Erythroblast (primary cell): ENCODE measurements at regions not wholly inside any gene's neighbourhood (a gene's known extent, or its start where the extent isn't known, plus 50 kb on each side); places are given as distances from the start of the nearest gene placed in this dataset.
A peak's percentile ranks its signal among the peaks of the same experiment; 100 is the strongest.

Source experiments
- DNase-seq, 2 experiments: peaks; one replicate each; lab custom pipeline; 2025; lab: John Stamatoyannopoulos, UW
- GATA1 ChIP-seq: IDR thresholded peaks from 2 replicates; pipeline ENCODE4 v1.6.1; 2011; ENCODE audit warnings: low read depth, mild to moderate bottlenecking, control low read depth, low read length, moderate library complexity
- POLR2A ChIP-seq: IDR thresholded peaks from 2 replicates; pipeline ENCODE4 v1.6.1; 2011; ENCODE audit warnings: mild to moderate bottlenecking, low read length

DNA sequence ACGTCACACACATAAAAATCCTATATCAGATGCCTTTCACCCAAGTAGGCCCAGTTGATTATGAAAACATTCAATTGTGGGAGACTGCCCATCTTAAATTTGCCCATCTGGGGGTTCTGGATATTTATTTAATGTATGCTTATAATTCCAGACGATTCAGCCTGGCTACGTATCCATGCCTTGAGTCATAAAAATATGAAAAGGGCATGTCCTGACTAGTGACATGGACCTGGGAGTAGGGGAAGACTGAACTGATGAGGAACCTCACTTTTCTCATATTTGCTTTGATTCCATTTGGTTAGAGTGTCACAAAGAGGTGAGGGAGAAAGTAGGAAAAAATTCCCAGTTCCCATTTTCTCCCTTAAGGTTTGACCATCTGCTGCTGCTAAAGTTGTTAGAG is 122.5 kb upstream of the GNAO1 start:
- no peak for TF ChIP-seq GATA1
- no peak for TF ChIP-seq POLR2A
- no peak for DNase-seq

GRCh38 chr16:56068314-56068713 is 123.0 kb upstream of the GNAO1 start:
- no peak for DNase-seq
- TF ChIP-seq GATA1 (no peak), POLR2A (no peak)

DNA sequence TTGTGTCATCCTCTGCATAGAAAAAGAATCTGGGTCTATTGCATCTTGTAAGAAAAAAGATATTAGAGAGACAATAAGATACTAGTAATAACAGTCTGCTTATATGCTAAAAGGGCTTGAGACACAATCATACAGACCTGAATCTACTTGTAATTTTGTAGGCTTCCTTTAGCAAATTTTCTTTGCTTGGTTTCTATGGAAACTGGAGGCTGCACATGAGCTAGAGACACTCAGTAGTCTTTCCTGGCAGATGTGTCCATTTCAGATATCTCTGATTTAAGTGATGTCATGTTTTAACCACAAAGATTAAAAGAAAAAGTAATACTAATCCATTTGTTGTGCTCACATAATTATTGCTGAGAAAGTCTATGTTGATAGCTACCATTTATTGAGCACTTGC is 123.9 kb upstream of the GNAO1 start:
- TF ChIP-seq POLR2A (no peak), GATA1 (no peak)

GRCh38 chr16:56066617-56067016 is 124.7 kb upstream of the GNAO1 start:
- TF ChIP-seq POLR2A (no peak), GATA1 (no peak)
- no peak for DNase-seq

More for the DNA sequence above, 123.9 kb upstream of the GNAO1 start:
- DNase-seq, result no peak

DNA sequence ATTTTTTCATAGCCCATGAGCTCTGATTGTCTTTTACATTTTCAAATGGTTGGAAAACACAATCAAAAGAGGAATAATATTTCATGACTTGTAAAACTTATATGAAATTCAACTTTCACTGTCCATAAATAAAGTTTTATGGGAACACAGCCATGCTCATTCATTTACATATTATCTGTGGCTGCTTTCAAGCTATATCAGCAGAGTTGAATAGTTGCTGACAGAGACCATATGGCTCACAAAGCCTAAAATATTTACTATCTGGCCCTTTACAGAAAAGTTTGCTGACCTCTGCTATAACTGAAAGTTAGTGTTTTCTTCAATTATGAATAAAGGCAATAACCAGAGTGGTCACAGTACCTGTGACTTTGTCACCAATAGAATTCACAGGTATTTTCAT is 128.2 kb upstream of the GNAO1 start:
- DNase-seq, result no peak
- TF ChIP-seq GATA1 (no peak), POLR2A (no peak)

- DNase-seq, result no peak
- no peak for TF ChIP-seq POLR2A
- no peak for TF ChIP-seq GATA1
These were observed 134.1 kb upstream of the GNAO1 start for GRCh38 chr16:56057151-56057550.

DNA sequence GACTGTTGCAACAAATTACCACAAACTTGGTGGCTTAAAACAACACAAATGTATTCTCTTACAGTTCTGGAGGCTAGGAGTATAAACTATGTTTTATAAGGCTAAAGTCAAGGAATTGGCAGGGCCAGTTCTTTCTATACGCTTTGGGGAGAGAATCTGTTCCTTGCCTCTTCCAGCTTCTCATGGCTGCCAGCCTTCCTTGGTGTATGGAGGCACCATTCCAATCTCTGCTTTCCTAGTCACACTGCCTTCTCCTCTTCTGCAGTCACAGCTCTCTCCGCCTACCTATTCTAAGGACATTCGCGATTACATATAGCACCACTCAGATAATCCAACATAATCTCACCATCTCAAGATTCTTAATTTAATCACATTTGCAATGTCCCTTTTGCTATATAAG is 140.4 kb upstream of the GNAO1 start:
- TF ChIP-seq POLR2A (no peak), GATA1 (no peak)

DNA sequence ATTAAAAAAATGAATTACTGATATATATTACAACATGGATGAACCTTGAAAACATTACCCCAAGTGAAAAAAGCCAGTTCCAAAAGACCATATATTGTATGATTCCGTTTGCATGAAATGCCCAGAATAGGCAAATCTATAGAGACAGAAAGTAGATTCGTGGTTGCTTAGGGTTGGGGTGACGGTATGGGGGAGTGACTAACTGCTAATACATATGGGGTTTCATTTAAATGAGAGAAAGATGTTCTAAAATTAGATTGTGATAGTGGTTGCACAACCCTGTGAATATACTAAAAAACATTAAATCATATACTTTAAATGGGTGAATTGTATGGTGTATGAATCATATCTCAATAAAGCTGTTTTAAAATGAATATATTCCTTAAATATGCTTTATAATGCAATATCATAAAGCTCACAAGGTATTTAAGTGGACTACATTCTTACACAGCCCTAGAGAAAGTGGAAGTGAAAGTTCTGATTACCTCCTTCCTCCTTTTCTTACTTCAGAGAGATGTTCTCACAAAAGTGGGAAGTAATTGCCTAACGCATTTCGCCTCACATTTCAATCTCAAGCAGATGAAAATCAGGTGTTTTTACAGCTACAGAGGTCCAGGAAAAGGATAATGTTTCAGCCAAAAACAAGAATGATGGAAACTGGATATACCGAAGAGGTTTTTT is 142.7 kb upstream of the GNAO1 start:
- TF ChIP-seq GATA1, result no peak
- TF ChIP-seq POLR2A, result no peak
- DNase-seq, result no peak

More for the DNA sequence above, 140.4 kb upstream of the GNAO1 start:
- DNase-seq, result no peak

- DNase-seq, result no peak
- TF ChIP-seq GATA1 (no peak), POLR2A (no peak)
These were observed 143.7 kb upstream of the GNAO1 start for GRCh38 chr16:56047307-56048234.

GRCh38 chr16:56042416-56042815 is 148.9 kb upstream of the GNAO1 start:
- TF ChIP-seq POLR2A (no peak), GATA1 (no peak)
- no peak for DNase-seq

GRCh38 chr16:56041556-56042140 is 149.6 kb upstream of the GNAO1 start:
- DNase-seq, result peak; percentile 3 to 7

GRCh38 chr16:56038564-56039098 is 152.7 kb upstream of the GNAO1 start:
- TF ChIP-seq POLR2A, result no peak
- no peak for TF ChIP-seq GATA1
- DNase-seq, result peak; percentile 22 to 47

More at GRCh38 chr16:56041556-56042140, 149.6 kb upstream of the GNAO1 start:
- TF ChIP-seq GATA1 (no peak), POLR2A (no peak)

- DNase-seq, result no peak
- TF ChIP-seq POLR2A, result no peak
- no peak for TF ChIP-seq GATA1
These were observed 156.9 kb upstream of the CES5A start for GRCh38 chr16:56032072-56032471.
